Mesothelial cell of epicardium (in vitro differentiated cells): ENCODE measurements at regions not wholly inside any gene's neighbourhood (a gene's known extent, or its start where the extent isn't known, plus 50 kb on each side); places are given as distances from the start of the nearest gene placed in this dataset.

Experiments used
- DNase-seq, 2 experiments: peaks; one replicate each; pipeline ENCODE4 v3.0.0; 2021; ENCODE audit warnings: low spot score in 2 of 2; ENCODE audit not compliant: unreplicated experiment in 2 of 2
- H3K27ac Mint-ChIP-seq: 2 replicates; pipeline ENCODE4 v1.8.0; 2021; ENCODE audit warnings: mixed read lengths
- H3K27me3 Mint-ChIP-seq: 2 replicates; pipeline ENCODE4 v1.8.0; 2021; ENCODE audit warnings: low read depth, mixed read lengths
- H3K36me3 Mint-ChIP-seq: 2 replicates; pipeline ENCODE4 v1.8.0; 2021; ENCODE audit warnings: mixed read lengths
- H3K4me1 Mint-ChIP-seq: 2 replicates; pipeline ENCODE4 v1.8.0; 2021; ENCODE audit warnings: mixed read lengths
- H3K4me3 Mint-ChIP-seq: 2 replicates; pipeline ENCODE4 v1.8.0; 2021; ENCODE audit warnings: mild to moderate bottlenecking, moderate library complexity, mixed read lengths
- H3K9me3 Mint-ChIP-seq: 2 replicates; pipeline ENCODE4 v1.8.0; 2021; ENCODE audit warnings: mixed read lengths
- TF ChIP-seq, protein P1 (sequence below): fragments of 200-600 bp; sonication (generic); IDR thresholded peaks from one replicate; pipeline ENCODE4 v1.5.0; 2021; ENCODE audit warnings: antibody characterized with exemption; ENCODE audit not compliant: unreplicated experiment

DNA sequence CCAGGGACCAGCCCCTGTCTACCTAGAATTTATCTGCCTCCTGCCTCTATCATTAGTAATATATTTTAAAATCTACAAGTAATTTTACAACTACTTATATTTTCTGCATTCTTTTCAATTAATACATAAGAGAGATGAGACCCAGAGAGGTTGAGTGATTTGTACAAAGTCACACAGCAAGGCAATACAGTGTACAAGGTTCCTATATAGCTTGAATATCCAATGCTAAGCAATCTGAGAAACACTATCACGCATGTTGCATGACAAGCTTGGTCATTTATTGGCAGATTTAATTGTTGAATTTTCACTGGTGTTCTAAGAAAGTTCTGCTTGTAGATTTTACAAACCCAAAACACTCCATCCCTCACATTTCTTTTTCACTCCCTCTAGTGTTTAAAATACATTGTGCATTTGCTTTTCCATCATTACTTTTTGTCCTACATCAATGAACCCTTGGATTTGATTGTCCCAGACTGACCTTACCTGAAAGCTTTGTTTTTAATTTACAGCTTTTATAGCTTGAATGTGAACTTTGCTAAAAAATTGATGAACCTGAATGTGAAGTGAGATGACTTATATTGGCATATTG, 520.9 kb upstream of the CITED2 start:
- Mint-ChIP-seq H3K9me3 (peaks cover 3% of the 10 kb centered on the region), H3K36me3 (no peaks in the 10 kb centered on the region), H3K4me1 (no peaks in the 10 kb centered on the region), H3K27ac (no peak overlapping the region), H3K27me3 (no peaks in the 10 kb centered on the region), H3K4me3 (no peak overlapping the region)
- DNase-seq: no peak
- TF ChIP-seq, protein P1, sequence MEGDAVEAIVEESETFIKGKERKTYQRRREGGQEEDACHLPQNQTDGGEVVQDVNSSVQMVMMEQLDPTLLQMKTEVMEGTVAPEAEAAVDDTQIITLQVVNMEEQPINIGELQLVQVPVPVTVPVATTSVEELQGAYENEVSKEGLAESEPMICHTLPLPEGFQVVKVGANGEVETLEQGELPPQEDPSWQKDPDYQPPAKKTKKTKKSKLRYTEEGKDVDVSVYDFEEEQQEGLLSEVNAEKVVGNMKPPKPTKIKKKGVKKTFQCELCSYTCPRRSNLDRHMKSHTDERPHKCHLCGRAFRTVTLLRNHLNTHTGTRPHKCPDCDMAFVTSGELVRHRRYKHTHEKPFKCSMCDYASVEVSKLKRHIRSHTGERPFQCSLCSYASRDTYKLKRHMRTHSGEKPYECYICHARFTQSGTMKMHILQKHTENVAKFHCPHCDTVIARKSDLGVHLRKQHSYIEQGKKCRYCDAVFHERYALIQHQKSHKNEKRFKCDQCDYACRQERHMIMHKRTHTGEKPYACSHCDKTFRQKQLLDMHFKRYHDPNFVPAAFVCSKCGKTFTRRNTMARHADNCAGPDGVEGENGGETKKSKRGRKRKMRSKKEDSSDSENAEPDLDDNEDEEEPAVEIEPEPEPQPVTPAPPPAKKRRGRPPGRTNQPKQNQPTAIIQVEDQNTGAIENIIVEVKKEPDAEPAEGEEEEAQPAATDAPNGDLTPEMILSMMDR: peak; percentile 11

DNA sequence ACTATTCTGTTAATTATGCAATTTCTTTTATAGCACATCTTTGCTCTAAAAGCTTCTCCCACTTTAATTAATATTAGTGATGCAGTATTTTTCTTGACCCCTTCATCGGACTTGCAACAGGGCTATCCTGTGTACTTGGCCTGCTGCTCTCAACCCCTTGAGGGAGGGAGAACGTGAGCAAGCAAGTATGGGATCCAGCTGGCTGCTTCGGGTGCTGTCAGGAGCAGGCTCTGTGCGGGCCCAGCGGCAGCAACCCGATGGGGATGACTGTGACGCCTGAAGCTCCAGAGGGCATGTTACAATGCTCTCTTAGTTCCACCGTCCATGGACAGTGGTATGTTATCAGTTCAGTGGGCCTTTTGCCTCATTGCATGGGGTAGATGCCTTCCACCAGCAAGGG, 519.8 kb upstream of the CITED2 start:
- Mint-ChIP-seq H3K9me3 (peaks cover 3% of the 10 kb centered on the region), H3K36me3 (no peaks in the 10 kb centered on the region), H3K4me1 (peaks cover 3% of the 10 kb centered on the region), H3K27ac (no peak overlapping the region), H3K27me3 (no peaks in the 10 kb centered on the region), H3K4me3 (no peak overlapping the region)
- TF ChIP-seq, protein P1: no peak
- DNase-seq: no peak

DNA sequence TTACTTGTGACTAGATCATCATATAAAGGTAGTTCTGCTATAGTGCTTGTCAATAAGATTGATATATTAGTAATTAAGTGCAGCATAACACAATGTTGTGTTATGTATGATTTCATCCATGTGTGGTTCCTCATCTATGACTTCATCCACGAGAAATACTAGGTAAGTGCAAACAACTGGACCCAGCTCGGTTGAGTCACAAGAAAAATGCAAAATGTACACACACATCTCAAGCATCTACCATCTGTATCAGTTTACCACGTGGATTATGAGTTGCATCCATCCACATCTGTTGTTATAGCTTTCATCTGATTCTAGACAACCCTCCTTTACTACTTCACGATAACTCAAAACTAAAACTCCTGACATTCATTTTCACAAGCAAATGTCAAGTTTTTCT, 517.0 kb upstream of the CITED2 start:
- no peaks in the 10 kb centered on the region for H3K36me3 Mint-ChIP-seq

DNA sequence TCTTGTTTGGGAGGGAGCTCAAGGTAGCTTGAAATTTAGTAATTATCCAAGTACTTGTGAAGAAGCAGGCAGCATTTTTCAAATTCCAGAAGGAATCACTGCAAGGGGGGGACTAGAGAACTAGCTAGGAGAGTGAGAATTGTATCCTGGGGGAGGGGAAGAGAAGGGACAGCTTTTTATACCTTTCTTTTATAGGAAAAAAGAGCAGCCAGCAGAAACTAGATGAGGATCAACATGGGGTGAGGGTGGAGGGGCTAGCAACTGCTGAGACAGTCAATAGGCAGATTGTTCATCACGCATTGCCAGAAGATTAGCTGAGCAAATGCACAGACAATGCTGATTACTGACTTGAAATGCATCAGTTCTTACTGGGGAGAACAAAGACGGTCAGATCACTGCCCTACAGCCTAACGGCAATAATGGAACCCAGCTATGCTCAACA, 514.3 kb upstream of the CITED2 start:
- H3K4me1 Mint-ChIP-seq: peaks cover 36% of the 10 kb centered on the region
- no peaks in the 10 kb centered on the region for H3K27me3 Mint-ChIP-seq
- H3K36me3 Mint-ChIP-seq: no peaks in the 10 kb centered on the region
- TF ChIP-seq, protein P1: no peak
- DNase-seq: no peak
- H3K4me3 Mint-ChIP-seq: no peak overlapping the region
- H3K27ac Mint-ChIP-seq: peak overlapping the region; percentile 85
- H3K9me3 Mint-ChIP-seq: no peaks in the 10 kb centered on the region

More for the DNA sequence above, 517.0 kb upstream of the CITED2 start:
- Mint-ChIP-seq H3K4me1 (peaks cover 23% of the 10 kb centered on the region), H3K27me3 (no peaks in the 10 kb centered on the region), H3K4me3 (no peak overlapping the region), H3K27ac (no peak overlapping the region), H3K9me3 (peaks cover 3% of the 10 kb centered on the region)
- TF ChIP-seq, protein P1: no peak
- no peak for DNase-seq

DNA sequence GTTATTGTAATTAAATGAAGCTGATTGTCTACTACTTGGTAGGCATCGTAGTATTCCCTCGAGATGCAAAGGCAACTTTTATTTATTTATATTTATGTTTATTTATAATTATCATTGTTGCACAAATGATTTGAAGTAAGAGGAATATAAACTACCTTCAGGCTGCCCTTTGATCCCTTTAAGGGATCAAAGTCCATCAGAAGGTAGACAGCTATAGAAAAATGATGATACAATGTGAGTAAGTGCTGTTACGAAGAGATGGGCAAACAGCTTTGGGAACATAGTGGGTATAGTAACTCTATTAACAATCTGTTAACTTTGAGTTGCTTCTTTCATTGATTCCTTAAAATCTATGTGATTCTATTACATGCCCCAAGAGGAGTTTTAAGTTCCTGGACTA, 512.8 kb upstream of the CITED2 start:
- Mint-ChIP-seq H3K36me3 (no peaks in the 10 kb centered on the region), H3K4me3 (no peak overlapping the region), H3K9me3 (no peaks in the 10 kb centered on the region), H3K27me3 (no peaks in the 10 kb centered on the region), H3K4me1 (peaks cover 49% of the 10 kb centered on the region), H3K27ac (no peak overlapping the region)
- TF ChIP-seq, protein P1: no peak
- DNase-seq: no peak

DNA sequence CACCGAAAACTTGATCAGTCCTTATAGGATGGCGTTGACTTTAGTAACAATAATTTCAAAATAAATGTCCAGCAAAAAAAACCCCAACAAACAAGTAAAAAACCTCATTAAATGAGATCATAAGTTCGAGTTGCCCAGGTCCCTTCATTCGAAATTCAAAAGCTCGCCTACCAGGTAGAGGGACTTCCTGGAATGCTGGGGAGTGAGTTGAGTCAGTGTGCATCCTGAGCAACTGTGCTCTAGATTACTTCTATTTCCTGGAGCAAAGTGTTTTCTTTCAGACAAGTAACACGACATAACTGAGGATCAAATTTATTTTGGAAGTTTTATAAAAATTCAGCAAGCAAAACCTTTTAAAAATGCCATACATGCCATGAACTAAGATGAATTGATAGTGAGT, 511.9 kb upstream of the CITED2 start:
- H3K36me3 Mint-ChIP-seq: no peaks in the 10 kb centered on the region
- peaks cover 58% of the 10 kb centered on the region for H3K4me1 Mint-ChIP-seq
- no peak overlapping the region for H3K4me3 Mint-ChIP-seq
- H3K9me3 Mint-ChIP-seq: no peaks in the 10 kb centered on the region
- peak overlapping the region; percentile 69 for H3K27ac Mint-ChIP-seq
- TF ChIP-seq, protein P1: no peak
- DNase-seq: no peak
- no peaks in the 10 kb centered on the region for H3K27me3 Mint-ChIP-seq
